ENCODE measurements at regions not wholly inside any gene's neighbourhood (a gene's known extent, or its start where the extent isn't known, plus 50 kb on each side); places are given as distances from the start of the nearest gene placed in this dataset.

DNA sequence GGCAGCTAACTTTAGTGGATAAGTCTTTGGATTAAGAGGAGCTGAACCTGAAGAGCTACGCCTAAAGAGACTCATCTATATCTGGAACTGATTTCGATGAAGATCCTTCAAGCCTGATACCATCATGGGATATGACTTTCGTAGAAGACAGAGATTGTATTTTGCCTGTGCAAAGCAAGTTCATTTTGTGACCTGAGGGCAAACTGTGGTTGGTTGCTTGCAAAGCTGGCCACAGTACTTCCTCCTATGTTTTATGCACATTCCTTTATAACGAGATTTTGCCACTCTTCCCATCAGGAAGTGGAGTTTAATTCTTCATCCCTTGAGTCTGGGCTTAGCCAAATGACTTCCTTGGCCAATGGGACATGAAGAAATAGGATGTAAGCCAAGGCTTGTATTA is 519.3 kb upstream of the NR3C2 start:
- TF ChIP-seq, protein P1, sequence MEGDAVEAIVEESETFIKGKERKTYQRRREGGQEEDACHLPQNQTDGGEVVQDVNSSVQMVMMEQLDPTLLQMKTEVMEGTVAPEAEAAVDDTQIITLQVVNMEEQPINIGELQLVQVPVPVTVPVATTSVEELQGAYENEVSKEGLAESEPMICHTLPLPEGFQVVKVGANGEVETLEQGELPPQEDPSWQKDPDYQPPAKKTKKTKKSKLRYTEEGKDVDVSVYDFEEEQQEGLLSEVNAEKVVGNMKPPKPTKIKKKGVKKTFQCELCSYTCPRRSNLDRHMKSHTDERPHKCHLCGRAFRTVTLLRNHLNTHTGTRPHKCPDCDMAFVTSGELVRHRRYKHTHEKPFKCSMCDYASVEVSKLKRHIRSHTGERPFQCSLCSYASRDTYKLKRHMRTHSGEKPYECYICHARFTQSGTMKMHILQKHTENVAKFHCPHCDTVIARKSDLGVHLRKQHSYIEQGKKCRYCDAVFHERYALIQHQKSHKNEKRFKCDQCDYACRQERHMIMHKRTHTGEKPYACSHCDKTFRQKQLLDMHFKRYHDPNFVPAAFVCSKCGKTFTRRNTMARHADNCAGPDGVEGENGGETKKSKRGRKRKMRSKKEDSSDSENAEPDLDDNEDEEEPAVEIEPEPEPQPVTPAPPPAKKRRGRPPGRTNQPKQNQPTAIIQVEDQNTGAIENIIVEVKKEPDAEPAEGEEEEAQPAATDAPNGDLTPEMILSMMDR (IDR thresholded peaks at IDR 0.05) = no peak
- TF ChIP-seq POLR2A (IDR thresholded peaks at IDR 0.05) = no peak
